DMS53 treated with DMSO at 0.1 percent for 48 hours (cell line): ENCODE measurements at regions not wholly inside any gene's neighbourhood (a gene's known extent, or its start where the extent isn't known, plus 50 kb on each side); places are given as distances from the start of the nearest gene placed in this dataset.
A peak's percentile ranks its signal among the peaks of the same experiment; 100 is the strongest.

ENCODE experiments used
- DNase-seq: peaks from one replicate; lab custom pipeline; 2025; ENCODE audit not compliant: unreplicated experiment; lab: John Stamatoyannopoulos, UW

GRCh38 chr6:77535172-77535571 is 71.9 kb upstream of the HTR1B start:
- peak; percentile 52 for DNase-seq

GRCh38 chr6:77536701-77537100 is 73.4 kb upstream of the HTR1B start:
- DNase-seq, result no peak

GRCh38 chr6:77543601-77544000 is 80.3 kb upstream of the HTR1B start:
- no peak for DNase-seq

GRCh38 chr6:77548190-77548589 is 84.9 kb upstream of the HTR1B start:
- DNase-seq, result no peak

GRCh38 chr6:77548662-77549366 is 85.5 kb upstream of the HTR1B start:
- DNase-seq, result no peak

- DNase-seq, result no peak
Measured at GRCh38 chr6:77551135-77551534, 87.8 kb upstream of the HTR1B start.

GRCh38 chr6:77561768-77562314 is 91.0 kb upstream of the MEI4 start:
- DNase-seq, result no peak

GRCh38 chr6:77565370-77565769 is 87.5 kb upstream of the MEI4 start:
- DNase-seq, result no peak

- no peak for DNase-seq
Measured at GRCh38 chr6:77566235-77566634, 86.6 kb upstream of the MEI4 start.

- DNase-seq, result no peak
Measured at GRCh38 chr6:77568570-77568969, 84.3 kb upstream of the MEI4 start.

GRCh38 chr6:77573843-77574242 is 79.0 kb upstream of the MEI4 start:
- DNase-seq, result no peak

GRCh38 chr6:77587963-77588362 is 64.9 kb upstream of the MEI4 start:
- DNase-seq, result no peak
